Neural cell (in vitro differentiated cells): ENCODE measurements at regions not wholly inside any gene's neighbourhood (a gene's known extent, or its start where the extent isn't known, plus 50 kb on each side); places are given as distances from the start of the nearest gene placed in this dataset.

Experiments used
- H2AFZ ChIP-seq: fragments of 200-600, 300-800 bp; sonication (generic), shearing (Covaris generic); 2 replicates; pipeline ENCODE4 v1.6.0; 2014; ENCODE audit warnings: low read depth, mild to moderate bottlenecking, antibody characterized with exemption, low read length, moderate library complexity
- H3F3A ChIP-seq: fragments of 200-600 bp; shearing (Covaris generic); 2 replicates; pipeline ENCODE4 v1.6.1; 2016; ENCODE audit warnings: mild to moderate bottlenecking, moderate library complexity, mixed read lengths, antibody characterized with exemption, low read length; ENCODE audit not compliant: insufficient read depth, poor library complexity, severe bottlenecking
- H3K27ac ChIP-seq: fragments of 200-600, 300-800 bp; sonication (generic), shearing (Covaris generic); 2 replicates; pipeline ENCODE4 v1.5.1; 2014; ENCODE audit warnings: mild to moderate bottlenecking, low read length, moderate library complexity
- H3K27me3 ChIP-seq: fragments of 300-800, 200-600 bp; sonication (generic), shearing (Covaris generic); 2 replicates; pipeline ENCODE4 v1.6.0; 2014; ENCODE audit warnings: mild to moderate bottlenecking, low read depth, low read length, moderate library complexity; ENCODE audit not compliant: insufficient read depth
- H3K36me3 ChIP-seq: fragments of 300-800, 200-600 bp; sonication (generic), shearing (Covaris generic); 2 replicates; pipeline ENCODE4 v1.5.1; 2014; ENCODE audit warnings: mild to moderate bottlenecking, antibody characterized with exemption, low read length, moderate library complexity; ENCODE audit not compliant: insufficient read depth
- H3K4me2 ChIP-seq: fragments of 300-800, 200-600 bp; sonication (generic), shearing (Covaris generic); 2 replicates; pipeline ENCODE4 v1.6.0; 2014; ENCODE audit warnings: mild to moderate bottlenecking, low read length
- H3K4me3 ChIP-seq: fragments of 300-800, 200-600 bp; sonication (generic), shearing (Covaris generic); 2 replicates; pipeline ENCODE4 v1.5.1; 2014; ENCODE audit warnings: mild to moderate bottlenecking, low read length, moderate library complexity
- H3K79me2 ChIP-seq: fragments of 200-600 bp; shearing (Covaris generic); replicated peaks from 2 replicates; pipeline ENCODE4 v1.6.0; 2014; ENCODE audit warnings: mild to moderate bottlenecking, low read length, moderate library complexity; ENCODE audit not compliant: insufficient read depth
- H3K9ac ChIP-seq: fragments of 300-800, 200-600 bp; sonication (generic), shearing (Covaris generic); 2 replicates; pipeline ENCODE4 v1.6.1; 2016; ENCODE audit warnings: mild to moderate bottlenecking, low read length, mixed read lengths
- H3K9me2 ChIP-seq: fragments of 200-600 bp; shearing (Covaris generic); 2 replicates; pipeline ENCODE4 v1.6.1; 2016; ENCODE audit warnings: mild to moderate bottlenecking, low read length, mixed read lengths; ENCODE audit not compliant: insufficient read depth
- H3K9me3 ChIP-seq: fragments of 200-600, 300-800 bp; sonication (generic), shearing (Covaris generic); 2 replicates; pipeline ENCODE4 v1.6.1; 2016; ENCODE audit warnings: mild to moderate bottlenecking, mixed run types, low read length, moderate library complexity, mixed read lengths
- H4K20me1 ChIP-seq: fragments of 200-600 bp; shearing (Covaris generic); 2 replicates; pipeline ENCODE4 v1.6.1; 2016; ENCODE audit warnings: mild to moderate bottlenecking, mixed run types; ENCODE audit not compliant: insufficient read depth
- CTCF ChIP-seq: fragments of 450-650 bp; IDR thresholded peaks from 2 replicates; pipeline ENCODE4 v1.5.1; 2014; ENCODE audit warnings: antibody characterized with exemption, mild to moderate bottlenecking, moderate library complexity; ENCODE audit not compliant: poor library complexity, severe bottlenecking
- EP300 ChIP-seq: fragments of 450-650 bp; conservative IDR thresholded peaks from 2 replicates; pipeline ENCODE4 v1.6.1; 2014; ENCODE audit warnings: antibody characterized with exemption, mild to moderate bottlenecking, moderate library complexity; ENCODE audit not compliant: poor library complexity, severe bottlenecking
- EZH2 ChIP-seq: fragments of 200-600, 300-800 bp; shearing (Covaris generic), sonication (generic); IDR thresholded peaks from 2 replicates; pipeline ENCODE4 v1.6.1; 2014; ENCODE audit warnings: antibody characterized with exemption, low read length, borderline replicate concordance, mild to moderate bottlenecking; ENCODE audit not compliant: insufficient read depth, poor library complexity, severe bottlenecking
- MXI1 ChIP-seq: fragments of 450-650 bp; conservative IDR thresholded peaks from 2 replicates; pipeline ENCODE4 v1.6.1; 2014; ENCODE audit warnings: antibody characterized with exemption, mild to moderate bottlenecking; ENCODE audit not compliant: poor library complexity, severe bottlenecking
- POLR2AphosphoS5 ChIP-seq: IDR thresholded peaks from 2 replicates; pipeline ENCODE4 v1.6.1; 2012
- RAD21 ChIP-seq: fragments of 450-650 bp; conservative IDR thresholded peaks from 2 replicates; pipeline ENCODE4 v1.6.1; 2014; ENCODE audit warnings: antibody characterized with exemption, mild to moderate bottlenecking, moderate library complexity
- REST ChIP-seq: IDR thresholded peaks from 2 replicates; pipeline ENCODE4 v1.6.1; 2012; ENCODE audit warnings: borderline replicate concordance
- SMC3 ChIP-seq: fragments of 450-650 bp; conservative IDR thresholded peaks from 2 replicates; pipeline ENCODE4 v1.6.1; 2014; ENCODE audit warnings: antibody characterized with exemption, mild to moderate bottlenecking, moderate library complexity; ENCODE audit not compliant: poor library complexity
- TAF1 ChIP-seq: IDR thresholded peaks from 2 replicates; pipeline ENCODE4 v1.6.1; 2012; ENCODE audit warnings: low read depth

GRCh38 chr13:22271903-22272302 lies 601.0 kb downstream of the FGF9 start (continued):
- TF ChIP-seq MXI1 = no peak

GRCh38 chr13:22275393-22275792 lies 604.5 kb downstream of the FGF9 start:
- no peaks in the 10 kb centered on the region for H4K20me1 ChIP-seq
- TF ChIP-seq TAF1 (no peak), MXI1 (no peak), POLR2AphosphoS5 (no peak), RAD21 (no peak), EP300 (no peak), REST (no peak), CTCF (no peak)
- no peaks in the 10 kb centered on the region for H3K27me3 ChIP-seq
- no peak overlapping the region for H3K9ac ChIP-seq
- H3F3A ChIP-seq = no peaks in the 10 kb centered on the region
- H3K36me3 ChIP-seq = no peaks in the 10 kb centered on the region
- H2AFZ ChIP-seq = no peak overlapping the region
- H3K4me2 ChIP-seq = no peak overlapping the region
- H3K9me3 ChIP-seq = no peaks in the 10 kb centered on the region
- H3K4me3 ChIP-seq = no peak overlapping the region
- H3K27ac ChIP-seq = no peak overlapping the region
- no peaks in the 10 kb centered on the region for H3K9me2 ChIP-seq
- no peaks in the 10 kb centered on the region for H3K79me2 ChIP-seq

GRCh38 chr13:22276616-22277015 lies 605.7 kb downstream of the FGF9 start:
- TF ChIP-seq POLR2AphosphoS5 (no peak), EZH2 (no peak), RAD21 (no peak), TAF1 (no peak), REST (no peak), CTCF (no peak), EP300 (no peak), MXI1 (no peak), SMC3 (no peak)
- Histone ChIP-seq H3K9me3 (no peaks in the 10 kb centered on the region), H3K9ac (no peak overlapping the region)

More at GRCh38 chr13:22276616-22277015, 605.7 kb downstream of the FGF9 start:
- Histone ChIP-seq H3K36me3 (no peaks in the 10 kb centered on the region), H3K27me3 (no peaks in the 10 kb centered on the region), H3K79me2 (no peaks in the 10 kb centered on the region), H3K4me2 (no peak overlapping the region), H3K4me3 (no peak overlapping the region), H3F3A (no peaks in the 10 kb centered on the region), H4K20me1 (no peaks in the 10 kb centered on the region), H3K27ac (no peak overlapping the region), H3K9me2 (no peaks in the 10 kb centered on the region), H2AFZ (no peak overlapping the region)
